ENCODE measurements at regions not wholly inside any gene's neighbourhood (a gene's known extent, or its start where the extent isn't known, plus 50 kb on each side); places are given as distances from the start of the nearest gene placed in this dataset.

- TF ChIP-seq CHD2 (IDR thresholded peaks at IDR 0.05; ENCODE audit: low read length) (no peak), POU5F1 (IDR thresholded peaks at IDR 0.05; ENCODE audit: low read depth, low read length) (no peak), CTCF (IDR thresholded peaks at IDR 0.05; ENCODE audit: control extremely low read depth in 1 of 3, insufficient read depth in 1 of 3, low read depth in 1 of 3, low read length in 3 of 3) (no peak), NANOG (IDR thresholded peaks at IDR 0.05; ENCODE audit: insufficient read depth, low read depth, low read length, poor library complexity, severe bottlenecking) (no peak), NRF1 (IDR thresholded peaks at IDR 0.05; ENCODE audit: low read depth, low read length) (no peak), TCF12 (IDR thresholded peaks at IDR 0.05; ENCODE audit: low read depth, low read length) (no peak), SIX5 (IDR thresholded peaks at IDR 0.05; ENCODE audit: low read depth, low read length) (no peak), JUN (IDR thresholded peaks at IDR 0.05; ENCODE audit: low read depth, low read length) (no peak), KDM1A (IDR thresholded peaks at IDR 0.05; ENCODE audit: borderline replicate concordance, low read length) (no peak), EP300 (IDR thresholded peaks at IDR 0.05; ENCODE audit: borderline replicate concordance in 1 of 2, low read depth in 2 of 2, low read length in 2 of 2) (no peak), BCL11A (IDR thresholded peaks at IDR 0.05; ENCODE audit: low read depth in 2 of 2, low read length in 2 of 2) (no peak), CEBPB (IDR thresholded peaks at IDR 0.05; ENCODE audit: low read depth, low read length) (no peak)
Observed at GRCh38 chr7:68807666-68808065, 790.6 kb upstream of the AUTS2 start.

All from H1 (cell line).